ENCODE measurements at regions not wholly inside any gene's neighbourhood (a gene's known extent, or its start where the extent isn't known, plus 50 kb on each side); places are given as distances from the start of the nearest gene placed in this dataset.

DNA sequence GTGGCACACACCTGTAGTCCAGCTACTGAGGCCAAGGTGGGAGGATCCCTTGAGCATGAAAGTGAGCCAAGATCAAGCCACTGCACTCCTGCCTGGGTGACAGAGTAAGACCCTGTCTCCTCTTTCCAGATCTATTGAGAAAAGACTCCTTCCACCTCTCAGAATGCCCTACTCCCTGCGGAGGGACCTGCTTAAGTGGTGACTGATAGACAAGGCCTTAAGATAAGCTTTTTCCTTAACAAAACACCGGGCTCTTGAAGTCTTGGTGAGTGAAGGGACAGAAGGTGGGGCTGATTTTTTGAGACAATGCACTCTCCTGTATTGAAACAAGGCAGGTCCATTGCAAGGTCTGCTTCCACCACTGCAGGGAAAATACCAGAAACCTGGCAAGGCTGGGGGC lies 338.4 kb upstream of the FRG2C start:
- CTCF ChIA-PET = no interaction called here
- no TSS peak for BruUV-seq (replicated peaks)
- no peaks in the 10 kb centered on the region for H3K4me1 ChIP-seq (ENCODE audit: control insufficient read depth in 1 of 2, insufficient read depth in 2 of 2, low read length in 2 of 2)
- no peak overlapping the region for H3K4me2 ChIP-seq (ENCODE audit: low read length)
- H4K20me1 ChIP-seq (ENCODE audit: insufficient read depth) = no peaks in the 10 kb centered on the region
- no peaks in the 10 kb centered on the region for H3K36me3 ChIP-seq (ENCODE audit: control insufficient read depth in 1 of 2, insufficient read depth in 2 of 2, low read length in 2 of 2)
- H3K9ac ChIP-seq (ENCODE audit: low read length) = no peak overlapping the region
- peaks cover 13% of the 10 kb centered on the region; the same call in 1 of the 2 replicates for H3K27me3 ChIP-seq (ENCODE audit: insufficient read depth, low read length)
- intact Hi-C loops (cut with micrococcal nuclease) = no loop called here
- no peak overlapping the region for H3K4me3 ChIP-seq (replicated peaks in 1 of 2; ENCODE audit: low read depth in 1 of 2, low read length in 2 of 2)
- no peak overlapping the region for H3K27ac ChIP-seq (ENCODE audit: low read depth, low read length)
- RAD21 ChIA-PET (ENCODE audit: low non-redundant PET in 1 of 2, low total read pairs in 2 of 2, uncharacterized antibody in 2 of 2, unreplicated experiment in 2 of 2) = no interaction called here
- no peak for ATAC-seq
- no peak for DNase-seq (ENCODE audit: low read depth, low spot score)
- H3K9me3 ChIP-seq (ENCODE audit: control insufficient read depth in 1 of 2, insufficient read depth in 1 of 2, low read depth in 1 of 2, low read length in 2 of 2) = no peaks in the 10 kb centered on the region
- POLR2A ChIA-PET = no interaction called here
- no peak overlapping the region for H2AFZ ChIP-seq (ENCODE audit: low read depth, low read length, poor library complexity, severe bottlenecking)
- no peak for TF ChIP-seq JUND (IDR thresholded peaks at IDR 0.05)
- TF ChIP-seq YY1 (IDR thresholded peaks at IDR 0.05; ENCODE audit: extremely low read depth, insufficient replicate concordance, low read depth, low read length) = no peak
- TF ChIP-seq TCF7L2 (IDR thresholded peaks at IDR 0.05; ENCODE audit: borderline replicate concordance, extremely low read depth, insufficient read depth, insufficient read length) = no peak
- TF ChIP-seq SIN3A (IDR thresholded peaks at IDR 0.05; ENCODE audit: low read depth) = no peak
- no peak for TF ChIP-seq POLR2A (IDR thresholded peaks at IDR 0.05; ENCODE audit: borderline replicate concordance, extremely low read depth, insufficient read depth, insufficient read length)
- TF ChIP-seq, protein P1, sequence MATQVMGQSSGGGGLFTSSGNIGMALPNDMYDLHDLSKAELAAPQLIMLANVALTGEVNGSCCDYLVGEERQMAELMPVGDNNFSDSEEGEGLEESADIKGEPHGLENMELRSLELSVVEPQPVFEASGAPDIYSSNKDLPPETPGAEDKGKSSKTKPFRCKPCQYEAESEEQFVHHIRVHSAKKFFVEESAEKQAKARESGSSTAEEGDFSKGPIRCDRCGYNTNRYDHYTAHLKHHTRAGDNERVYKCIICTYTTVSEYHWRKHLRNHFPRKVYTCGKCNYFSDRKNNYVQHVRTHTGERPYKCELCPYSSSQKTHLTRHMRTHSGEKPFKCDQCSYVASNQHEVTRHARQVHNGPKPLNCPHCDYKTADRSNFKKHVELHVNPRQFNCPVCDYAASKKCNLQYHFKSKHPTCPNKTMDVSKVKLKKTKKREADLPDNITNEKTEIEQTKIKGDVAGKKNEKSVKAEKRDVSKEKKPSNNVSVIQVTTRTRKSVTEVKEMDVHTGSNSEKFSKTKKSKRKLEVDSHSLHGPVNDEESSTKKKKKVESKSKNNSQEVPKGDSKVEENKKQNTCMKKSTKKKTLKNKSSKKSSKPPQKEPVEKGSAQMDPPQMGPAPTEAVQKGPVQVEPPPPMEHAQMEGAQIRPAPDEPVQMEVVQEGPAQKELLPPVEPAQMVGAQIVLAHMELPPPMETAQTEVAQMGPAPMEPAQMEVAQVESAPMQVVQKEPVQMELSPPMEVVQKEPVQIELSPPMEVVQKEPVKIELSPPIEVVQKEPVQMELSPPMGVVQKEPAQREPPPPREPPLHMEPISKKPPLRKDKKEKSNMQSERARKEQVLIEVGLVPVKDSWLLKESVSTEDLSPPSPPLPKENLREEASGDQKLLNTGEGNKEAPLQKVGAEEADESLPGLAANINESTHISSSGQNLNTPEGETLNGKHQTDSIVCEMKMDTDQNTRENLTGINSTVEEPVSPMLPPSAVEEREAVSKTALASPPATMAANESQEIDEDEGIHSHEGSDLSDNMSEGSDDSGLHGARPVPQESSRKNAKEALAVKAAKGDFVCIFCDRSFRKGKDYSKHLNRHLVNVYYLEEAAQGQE (IDR thresholded peaks at IDR 0.05; ENCODE audit: low read depth) = no peak
- TF ChIP-seq CEBPB (IDR thresholded peaks at IDR 0.05; ENCODE audit: low read depth) = no peak
- TF ChIP-seq, protein P2, sequence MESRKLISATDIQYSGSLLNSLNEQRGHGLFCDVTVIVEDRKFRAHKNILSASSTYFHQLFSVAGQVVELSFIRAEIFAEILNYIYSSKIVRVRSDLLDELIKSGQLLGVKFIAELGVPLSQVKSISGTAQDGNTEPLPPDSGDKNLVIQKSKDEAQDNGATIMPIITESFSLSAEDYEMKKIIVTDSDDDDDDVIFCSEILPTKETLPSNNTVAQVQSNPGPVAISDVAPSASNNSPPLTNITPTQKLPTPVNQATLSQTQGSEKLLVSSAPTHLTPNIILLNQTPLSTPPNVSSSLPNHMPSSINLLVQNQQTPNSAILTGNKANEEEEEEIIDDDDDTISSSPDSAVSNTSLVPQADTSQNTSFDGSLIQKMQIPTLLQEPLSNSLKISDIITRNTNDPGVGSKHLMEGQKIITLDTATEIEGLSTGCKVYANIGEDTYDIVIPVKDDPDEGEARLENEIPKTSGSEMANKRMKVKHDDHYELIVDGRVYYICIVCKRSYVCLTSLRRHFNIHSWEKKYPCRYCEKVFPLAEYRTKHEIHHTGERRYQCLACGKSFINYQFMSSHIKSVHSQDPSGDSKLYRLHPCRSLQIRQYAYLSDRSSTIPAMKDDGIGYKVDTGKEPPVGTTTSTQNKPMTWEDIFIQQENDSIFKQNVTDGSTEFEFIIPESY (IDR thresholded peaks at IDR 0.05; ENCODE audit: extremely low read depth, insufficient replicate concordance, low read length) = no peak
- no peak for TF ChIP-seq FOSL1 (IDR thresholded peaks at IDR 0.05; ENCODE audit: low read depth)
- no peak for TF ChIP-seq EZH2 (IDR thresholded peaks at IDR 0.05)
- no peak for TF ChIP-seq POLR2AphosphoS5 (IDR thresholded peaks at IDR 0.05; ENCODE audit: low read depth, low read length)
- no peak for TF ChIP-seq CBX3 (IDR thresholded peaks at IDR 0.05; ENCODE audit: low read depth)
- no peak for TF ChIP-seq SRF (IDR thresholded peaks at IDR 0.05; ENCODE audit: low read depth)
- no peak for TF ChIP-seq RAD21 (IDR thresholded peaks at IDR 0.05; ENCODE audit: low read depth)
- no peak for TF ChIP-seq ZFX (IDR thresholded peaks at IDR 0.05)
- no peaks in the 10 kb centered on the region for H3K79me2 ChIP-seq (ENCODE audit: insufficient read depth, low read length)
- no peaks in the 10 kb centered on the region for H3K9me2 ChIP-seq (ENCODE audit: insufficient read depth)

Data from HCT116 (cell line).